HEK293 (cell line): ENCODE measurements at regions not wholly inside any gene's neighbourhood (a gene's known extent, or its start where the extent isn't known, plus 50 kb on each side); places are given as distances from the start of the nearest gene placed in this dataset.

Source experiments
- KLF16 ChIP-seq: fragments of 450-650 bp; formaldehyde crosslinking; IDR thresholded peaks from 2 replicates; pipeline ENCODE4 v1.5.1; 2017; ENCODE audit warnings: missing biosample characterization, missing genetic modification characterization
- REST ChIP-seq: fragments of 450-650 bp; formaldehyde crosslinking; IDR thresholded peaks from 2 replicates; pipeline ENCODE4 v1.5.1; 2016; ENCODE audit warnings: missing biosample characterization, missing genetic modification characterization
- SALL2 ChIP-seq: fragments of 450-650 bp; formaldehyde crosslinking; IDR thresholded peaks from 2 replicates; pipeline ENCODE4 v1.5.0; 2017; ENCODE audit warnings: missing biosample characterization, mild to moderate bottlenecking, missing genetic modification characterization, borderline replicate concordance
- YY1 ChIP-seq: fragments of 450-650 bp; formaldehyde crosslinking; IDR thresholded peaks from 2 replicates; pipeline ENCODE4 v1.5.1; 2018; ENCODE audit warnings: missing biosample characterization, missing genetic modification characterization
- ZNF76 ChIP-seq: fragments of 450-650 bp; formaldehyde crosslinking; IDR thresholded peaks from 2 replicates; pipeline ENCODE4; 2016; ENCODE audit warnings: low read depth, missing biosample characterization, missing genetic modification characterization, borderline replicate concordance
- TF ChIP-seq, protein P1 (sequence below): fragments of 450-650 bp; formaldehyde crosslinking; IDR thresholded peaks from 2 replicates; pipeline ENCODE4 v1.5.1; 2016; ENCODE audit warnings: missing biosample characterization, missing genetic modification characterization
- TF ChIP-seq, protein P2 (sequence below): sonication (generic); formaldehyde crosslinking; IDR thresholded peaks from 2 replicates; pipeline ENCODE4 v1.8.1; 2022; ENCODE audit warnings: mild to moderate bottlenecking, moderate library complexity, missing genetic modification reagents

GRCh38 chr13:111902726-111903125 lies 164.2 kb upstream of the SOX1 start:
- no peak for TF ChIP-seq REST (tag by site-specific recombination)
- TF ChIP-seq, protein P1, sequence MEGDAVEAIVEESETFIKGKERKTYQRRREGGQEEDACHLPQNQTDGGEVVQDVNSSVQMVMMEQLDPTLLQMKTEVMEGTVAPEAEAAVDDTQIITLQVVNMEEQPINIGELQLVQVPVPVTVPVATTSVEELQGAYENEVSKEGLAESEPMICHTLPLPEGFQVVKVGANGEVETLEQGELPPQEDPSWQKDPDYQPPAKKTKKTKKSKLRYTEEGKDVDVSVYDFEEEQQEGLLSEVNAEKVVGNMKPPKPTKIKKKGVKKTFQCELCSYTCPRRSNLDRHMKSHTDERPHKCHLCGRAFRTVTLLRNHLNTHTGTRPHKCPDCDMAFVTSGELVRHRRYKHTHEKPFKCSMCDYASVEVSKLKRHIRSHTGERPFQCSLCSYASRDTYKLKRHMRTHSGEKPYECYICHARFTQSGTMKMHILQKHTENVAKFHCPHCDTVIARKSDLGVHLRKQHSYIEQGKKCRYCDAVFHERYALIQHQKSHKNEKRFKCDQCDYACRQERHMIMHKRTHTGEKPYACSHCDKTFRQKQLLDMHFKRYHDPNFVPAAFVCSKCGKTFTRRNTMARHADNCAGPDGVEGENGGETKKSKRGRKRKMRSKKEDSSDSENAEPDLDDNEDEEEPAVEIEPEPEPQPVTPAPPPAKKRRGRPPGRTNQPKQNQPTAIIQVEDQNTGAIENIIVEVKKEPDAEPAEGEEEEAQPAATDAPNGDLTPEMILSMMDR (tag by site-specific recombination): no peak
- TF ChIP-seq ZNF76 (tag by site-specific recombination): no peak
- TF ChIP-seq, protein P2, sequence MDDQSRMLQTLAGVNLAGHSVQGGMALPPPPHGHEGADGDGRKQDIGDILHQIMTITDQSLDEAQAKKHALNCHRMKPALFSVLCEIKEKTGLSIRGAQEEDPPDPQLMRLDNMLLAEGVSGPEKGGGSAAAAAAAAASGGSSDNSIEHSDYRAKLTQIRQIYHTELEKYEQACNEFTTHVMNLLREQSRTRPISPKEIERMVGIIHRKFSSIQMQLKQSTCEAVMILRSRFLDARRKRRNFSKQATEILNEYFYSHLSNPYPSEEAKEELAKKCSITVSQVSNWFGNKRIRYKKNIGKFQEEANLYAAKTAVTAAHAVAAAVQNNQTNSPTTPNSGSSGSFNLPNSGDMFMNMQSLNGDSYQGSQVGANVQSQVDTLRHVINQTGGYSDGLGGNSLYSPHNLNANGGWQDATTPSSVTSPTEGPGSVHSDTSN: no peak
- TF ChIP-seq KLF16 (tag by site-specific recombination): no peak
- TF ChIP-seq SALL2 (tag by site-specific recombination): no peak
- no peak for TF ChIP-seq YY1 (tag by site-specific recombination)
